ENCODE measurements at regions not wholly inside any gene's neighbourhood (a gene's known extent, or its start where the extent isn't known, plus 50 kb on each side); places are given as distances from the start of the nearest gene placed in this dataset.
"Not testable (repeated sequence)": the region's sequence is repeated elsewhere in the genome, so short reads cannot be mapped to it uniquely, and the experiment has no call there.

- WGBS (ENCODE audit: insufficient coverage, insufficient read length) = no CpG with 5 or more reads among the region's 7 CpGs
Observed at GRCh38 chr3:174483856-174484255, 375.3 kb upstream of the NAALADL2 start.

DNA sequence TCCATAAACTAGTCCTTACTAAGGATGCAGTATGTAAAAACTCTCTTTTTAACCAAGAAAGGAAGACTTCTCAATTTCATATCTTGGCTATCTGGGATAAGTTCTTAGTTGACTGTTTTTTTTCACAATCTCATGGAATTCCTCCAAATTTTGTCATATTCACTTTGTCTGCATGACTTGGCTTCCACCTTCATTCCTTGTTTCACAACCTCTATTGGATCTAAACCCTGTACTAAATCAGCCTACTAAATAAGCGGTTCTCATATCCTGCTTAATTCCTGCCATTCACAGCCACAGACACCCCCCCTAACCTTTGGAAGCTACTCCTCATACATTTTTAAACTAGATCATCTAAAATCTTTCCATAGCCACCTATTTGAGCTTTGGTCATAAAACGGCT is 370.6 kb upstream of the NAALADL2 start:
- no peak for DNase-seq (ENCODE audit: low read depth, low spot score)
- Histone ChIP-seq H3K4me3 (ENCODE audit: low read length) (no peak overlapping the region), H3K27ac (ENCODE audit: low read length) (no peak overlapping the region), H3K4me1 (ENCODE audit: control insufficient read depth, insufficient read depth, low read length) (no peaks in the 10 kb centered on the region; the same call in 1 of the 2 replicates), H3K27me3 (ENCODE audit: control insufficient read depth, insufficient read depth, low read length) (no peaks in the 10 kb centered on the region), H3K9me3 (ENCODE audit: control insufficient read depth, insufficient read depth, low read length) (no peaks in the 10 kb centered on the region), H3K36me3 (ENCODE audit: control insufficient read depth, insufficient read depth, low read length) (no peaks in the 10 kb centered on the region)
- no CpG with 5 or more reads among the region's 2 CpGs for WGBS (ENCODE audit: insufficient coverage, insufficient read length)

More at GRCh38 chr3:174483856-174484255, 375.3 kb upstream of the NAALADL2 start:
- not testable (repeated sequence) for H3K4me1 ChIP-seq (ENCODE audit: control insufficient read depth, insufficient read depth, low read length); H3K27ac ChIP-seq (ENCODE audit: low read length); H3K36me3 ChIP-seq (ENCODE audit: control insufficient read depth, insufficient read depth, low read length); H3K4me3 ChIP-seq (ENCODE audit: low read length); H3K27me3 ChIP-seq (ENCODE audit: control insufficient read depth, insufficient read depth, low read length); DNase-seq (ENCODE audit: low read depth, low spot score); H3K9me3 ChIP-seq (ENCODE audit: control insufficient read depth, insufficient read depth, low read length)

- no peak for DNase-seq (ENCODE audit: low read depth, low spot score)
- H3K4me3 ChIP-seq (ENCODE audit: low read length) = no peak overlapping the region
- H3K4me1 ChIP-seq (ENCODE audit: control insufficient read depth, insufficient read depth, low read length) = no peaks in the 10 kb centered on the region
- H3K27ac ChIP-seq (ENCODE audit: low read length) = no peak overlapping the region
- no CpG with 5 or more reads among the region's 4 CpGs for WGBS (ENCODE audit: insufficient coverage, insufficient read length)
- H3K36me3 ChIP-seq (ENCODE audit: control insufficient read depth, insufficient read depth, low read length) = no peaks in the 10 kb centered on the region
- no peaks in the 10 kb centered on the region for H3K9me3 ChIP-seq (ENCODE audit: control insufficient read depth, insufficient read depth, low read length)
- no peaks in the 10 kb centered on the region for H3K27me3 ChIP-seq (ENCODE audit: control insufficient read depth, insufficient read depth, low read length)
Observed at GRCh38 chr3:174495311-174495710, 363.8 kb upstream of the NAALADL2 start.

- H3K27me3 ChIP-seq (ENCODE audit: control insufficient read depth, insufficient read depth, low read length) = no peaks in the 10 kb centered on the region
- H3K36me3 ChIP-seq (ENCODE audit: control insufficient read depth, insufficient read depth, low read length) = no peaks in the 10 kb centered on the region
- DNase-seq (ENCODE audit: low read depth, low spot score) = no peak
- H3K9me3 ChIP-seq (ENCODE audit: control insufficient read depth, insufficient read depth, low read length) = no peaks in the 10 kb centered on the region
- no CpG with 5 or more reads among the region's 1 CpG for WGBS (ENCODE audit: insufficient coverage, insufficient read length)
- no peak overlapping the region for H3K4me3 ChIP-seq (ENCODE audit: low read length)
- H3K4me1 ChIP-seq (ENCODE audit: control insufficient read depth, insufficient read depth, low read length) = no peaks in the 10 kb centered on the region
- no peak overlapping the region for H3K27ac ChIP-seq (ENCODE audit: low read length)
Observed at GRCh38 chr3:174495928-174496327, 363.2 kb upstream of the NAALADL2 start.

DNA sequence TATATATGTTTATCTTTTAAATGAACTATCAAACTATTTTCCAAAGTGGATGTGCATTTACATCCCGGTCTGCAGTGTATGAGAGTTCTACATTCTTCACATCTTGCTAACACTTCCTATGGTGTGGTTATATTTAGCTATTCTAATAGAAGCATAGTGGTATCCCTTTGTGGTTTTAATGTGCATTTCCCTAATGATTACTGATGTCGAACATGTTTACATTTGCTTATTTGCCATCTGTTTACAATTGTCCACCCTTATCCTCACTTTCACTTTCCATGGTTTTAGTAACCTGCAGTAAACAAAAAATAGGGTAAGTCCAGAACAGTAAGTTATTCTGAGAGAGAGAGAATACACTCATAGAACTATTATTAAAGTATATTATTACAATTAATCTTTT is 360.5 kb upstream of the NAALADL2 start:
- Histone ChIP-seq H3K27ac (ENCODE audit: low read length) (no peak overlapping the region), H3K9me3 (ENCODE audit: control insufficient read depth, insufficient read depth, low read length) (no peaks in the 10 kb centered on the region), H3K36me3 (ENCODE audit: control insufficient read depth, insufficient read depth, low read length) (no peaks in the 10 kb centered on the region), H3K4me1 (ENCODE audit: control insufficient read depth, insufficient read depth, low read length) (no peaks in the 10 kb centered on the region), H3K4me3 (ENCODE audit: low read length) (no peak overlapping the region), H3K27me3 (ENCODE audit: control insufficient read depth, insufficient read depth, low read length) (no peaks in the 10 kb centered on the region)
- no peak for DNase-seq (ENCODE audit: low read depth, low spot score)
- no CpG with 5 or more reads among the region's 2 CpGs for WGBS (ENCODE audit: insufficient coverage, insufficient read length)

DNA sequence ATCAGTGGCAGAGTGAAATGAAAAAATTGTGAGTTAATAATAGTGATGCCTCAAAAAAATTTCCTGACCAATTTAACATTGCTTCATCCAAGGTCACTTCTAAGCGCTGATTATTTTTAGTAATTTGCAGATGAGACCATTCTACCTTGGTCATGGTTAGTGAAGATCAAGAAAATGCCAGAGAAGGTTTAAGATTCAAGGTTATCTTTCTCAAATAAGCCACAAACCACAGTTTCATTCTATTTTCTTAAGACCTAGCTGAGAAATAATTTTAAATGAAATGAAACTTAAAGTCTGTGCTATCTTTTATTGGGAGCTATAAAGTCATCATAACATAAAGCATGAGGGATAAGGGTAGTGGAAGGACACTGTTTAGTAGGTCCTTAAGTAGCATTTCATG is 353.9 kb upstream of the NAALADL2 start:
- no peak overlapping the region for H3K27ac ChIP-seq (ENCODE audit: low read length)
- no peaks in the 10 kb centered on the region for H3K27me3 ChIP-seq (ENCODE audit: control insufficient read depth, insufficient read depth, low read length)
- H3K4me1 ChIP-seq (ENCODE audit: control insufficient read depth, insufficient read depth, low read length) = no peaks in the 10 kb centered on the region
- DNase-seq (ENCODE audit: low read depth, low spot score) = no peak
- no peaks in the 10 kb centered on the region for H3K36me3 ChIP-seq (ENCODE audit: control insufficient read depth, insufficient read depth, low read length)
- no CpG with 5 or more reads among the region's 1 CpG for WGBS (ENCODE audit: insufficient coverage, insufficient read length)
- no peak overlapping the region for H3K4me3 ChIP-seq (ENCODE audit: low read length)
- H3K9me3 ChIP-seq (ENCODE audit: control insufficient read depth, insufficient read depth, low read length) = no peaks in the 10 kb centered on the region

DNA sequence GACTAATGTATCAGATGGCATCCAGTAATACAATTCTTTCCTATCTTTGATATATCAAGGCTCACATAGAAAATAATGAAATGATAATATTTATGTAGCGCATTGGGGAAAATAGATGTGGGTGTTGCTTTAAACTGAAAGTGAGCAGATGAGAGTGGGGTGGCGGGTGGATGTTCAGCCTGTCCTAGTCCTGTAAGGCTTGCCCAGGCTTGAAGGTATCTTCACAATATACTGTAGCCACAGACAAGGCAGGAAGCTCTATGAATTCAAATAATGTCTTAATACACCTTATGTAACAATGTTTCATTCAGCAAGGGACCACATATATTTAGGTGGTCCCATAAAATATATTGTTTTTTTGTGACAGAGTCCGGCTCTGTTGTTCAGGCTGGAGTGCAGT is 334.9 kb upstream of the NAALADL2 start:
- WGBS (ENCODE audit: insufficient coverage, insufficient read length) = 100% methylated on average over 1 of the region's 3 CpGs
- Histone ChIP-seq H3K27me3 (ENCODE audit: control insufficient read depth, insufficient read depth, low read length) (no peaks in the 10 kb centered on the region), H3K4me3 (ENCODE audit: low read length) (no peak overlapping the region), H3K4me1 (ENCODE audit: control insufficient read depth, insufficient read depth, low read length) (no peaks in the 10 kb centered on the region), H3K9me3 (ENCODE audit: control insufficient read depth, insufficient read depth, low read length) (no peaks in the 10 kb centered on the region), H3K27ac (ENCODE audit: low read length) (no peak overlapping the region), H3K36me3 (ENCODE audit: control insufficient read depth, insufficient read depth, low read length) (no peaks in the 10 kb centered on the region)
- no peak for DNase-seq (ENCODE audit: low read depth, low spot score)

GRCh38 chr3:174529298-174529697 is 329.8 kb upstream of the NAALADL2 start:
- Histone ChIP-seq H3K36me3 (ENCODE audit: control insufficient read depth, insufficient read depth, low read length) (no peaks in the 10 kb centered on the region), H3K27ac (ENCODE audit: low read length) (no peak overlapping the region), H3K27me3 (ENCODE audit: control insufficient read depth, insufficient read depth, low read length) (no peaks in the 10 kb centered on the region), H3K9me3 (ENCODE audit: control insufficient read depth, insufficient read depth, low read length) (no peaks in the 10 kb centered on the region), H3K4me1 (ENCODE audit: control insufficient read depth, insufficient read depth, low read length) (peaks cover 1% of the 10 kb centered on the region; the same call in 1 of the 2 replicates), H3K4me3 (ENCODE audit: low read length) (no peak overlapping the region)
- WGBS (ENCODE audit: insufficient coverage, insufficient read length) = no CpG with 5 or more reads among the region's 3 CpGs
- DNase-seq (ENCODE audit: low read depth, low spot score) = no peak

GRCh38 chr3:174531262-174531982 is 327.7 kb upstream of the NAALADL2 start:
- Histone ChIP-seq H3K4me1 (ENCODE audit: control insufficient read depth, insufficient read depth, low read length) (peaks cover 1% of the 10 kb centered on the region; the same call in 1 of the 2 replicates), H3K27ac (ENCODE audit: low read length) (no peak overlapping the region), H3K27me3 (ENCODE audit: control insufficient read depth, insufficient read depth, low read length) (no peaks in the 10 kb centered on the region), H3K9me3 (ENCODE audit: control insufficient read depth, insufficient read depth, low read length) (no peaks in the 10 kb centered on the region), H3K36me3 (ENCODE audit: control insufficient read depth, insufficient read depth, low read length) (no peaks in the 10 kb centered on the region), H3K4me3 (ENCODE audit: low read length) (no peak overlapping the region)
- no peak for DNase-seq (ENCODE audit: low read depth, low spot score)
- no CpG with 5 or more reads among the region's 5 CpGs for whole genome bisulfite sequencing (ENCODE audit: insufficient coverage, insufficient read length)

- no peak for DNase-seq (ENCODE audit: low read depth, low spot score)
- Histone ChIP-seq H3K4me1 (ENCODE audit: control insufficient read depth, insufficient read depth, low read length) (peaks cover 1% of the 10 kb centered on the region; the same call in 1 of the 2 replicates), H3K27ac (ENCODE audit: low read length) (no peak overlapping the region), H3K27me3 (ENCODE audit: control insufficient read depth, insufficient read depth, low read length) (no peaks in the 10 kb centered on the region), H3K4me3 (ENCODE audit: low read length) (no peak overlapping the region), H3K9me3 (ENCODE audit: control insufficient read depth, insufficient read depth, low read length) (no peaks in the 10 kb centered on the region), H3K36me3 (ENCODE audit: control insufficient read depth, insufficient read depth, low read length) (no peaks in the 10 kb centered on the region)
- no CpG with 5 or more reads among the region's 1 CpG for WGBS (ENCODE audit: insufficient coverage, insufficient read length)
Observed at GRCh38 chr3:174532216-174532615, 326.9 kb upstream of the NAALADL2 start.

DNA sequence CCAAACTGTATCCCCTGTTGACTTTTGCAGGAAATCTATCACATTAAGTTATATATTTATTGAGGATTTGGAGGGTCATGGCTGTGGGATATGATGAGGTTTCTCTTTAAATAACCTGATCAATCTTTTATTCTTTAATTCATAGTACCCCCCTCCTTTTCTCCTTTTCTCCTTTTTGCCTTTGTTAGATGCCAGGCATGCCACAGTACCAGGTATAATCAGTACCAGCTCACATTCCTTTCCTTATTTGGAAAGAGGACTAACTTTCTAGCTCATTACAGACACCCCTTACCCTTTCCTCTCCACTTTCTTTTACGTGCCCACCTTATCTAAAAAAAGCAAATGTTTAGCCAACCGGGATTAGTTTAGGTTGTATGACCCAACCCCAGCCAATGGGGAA is 326.4 kb upstream of the NAALADL2 start:
- Histone ChIP-seq H3K4me3 (ENCODE audit: low read length) (no peak overlapping the region), H3K9me3 (ENCODE audit: control insufficient read depth, insufficient read depth, low read length) (no peaks in the 10 kb centered on the region), H3K36me3 (ENCODE audit: control insufficient read depth, insufficient read depth, low read length) (no peaks in the 10 kb centered on the region), H3K27ac (ENCODE audit: low read length) (no peak overlapping the region), H3K27me3 (ENCODE audit: control insufficient read depth, insufficient read depth, low read length) (no peaks in the 10 kb centered on the region), H3K4me1 (ENCODE audit: control insufficient read depth, insufficient read depth, low read length) (peaks cover 1% of the 10 kb centered on the region; the same call in 1 of the 2 replicates)
- no CpG with 5 or more reads among the region's 2 CpGs for WGBS (ENCODE audit: insufficient coverage, insufficient read length)
- no peak for DNase-seq (ENCODE audit: low read depth, low spot score)
